UCSD-AML1 (cell line): ENCODE measurements at regions not wholly inside any gene's neighbourhood (a gene's known extent, or its start where the extent isn't known, plus 50 kb on each side); places are given as distances from the start of the nearest gene placed in this dataset.
"Not testable (repeated sequence)": the region's sequence is repeated elsewhere in the genome, so short reads cannot be mapped to it uniquely, and the experiment has no call there.

Source experiments
- DNase-seq: peaks from one replicate; lab custom pipeline; 2025; ENCODE audit not compliant: unreplicated experiment; lab: John Stamatoyannopoulos, UW

DNA sequence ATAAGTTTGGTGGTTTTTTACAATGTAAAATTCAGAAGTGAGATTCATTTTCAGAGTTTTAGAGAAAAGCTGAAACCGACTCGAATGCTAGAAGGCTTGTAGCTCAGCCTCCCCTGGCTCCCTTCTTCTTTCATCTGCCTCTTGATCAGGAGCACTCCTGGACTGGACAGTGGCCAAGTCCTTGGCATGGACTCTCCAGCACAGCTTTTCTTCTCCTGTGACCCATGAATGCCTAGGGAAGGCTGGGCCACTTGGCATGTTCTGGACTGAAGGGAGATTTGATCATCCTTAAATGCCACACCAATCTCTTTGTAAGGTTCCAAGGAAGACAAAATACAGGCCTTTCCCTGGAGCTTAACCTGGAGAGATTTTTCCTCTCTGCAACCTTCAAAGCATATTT is 384.0 kb upstream of the SASH1 start:
- no peak for DNase-seq

DNA sequence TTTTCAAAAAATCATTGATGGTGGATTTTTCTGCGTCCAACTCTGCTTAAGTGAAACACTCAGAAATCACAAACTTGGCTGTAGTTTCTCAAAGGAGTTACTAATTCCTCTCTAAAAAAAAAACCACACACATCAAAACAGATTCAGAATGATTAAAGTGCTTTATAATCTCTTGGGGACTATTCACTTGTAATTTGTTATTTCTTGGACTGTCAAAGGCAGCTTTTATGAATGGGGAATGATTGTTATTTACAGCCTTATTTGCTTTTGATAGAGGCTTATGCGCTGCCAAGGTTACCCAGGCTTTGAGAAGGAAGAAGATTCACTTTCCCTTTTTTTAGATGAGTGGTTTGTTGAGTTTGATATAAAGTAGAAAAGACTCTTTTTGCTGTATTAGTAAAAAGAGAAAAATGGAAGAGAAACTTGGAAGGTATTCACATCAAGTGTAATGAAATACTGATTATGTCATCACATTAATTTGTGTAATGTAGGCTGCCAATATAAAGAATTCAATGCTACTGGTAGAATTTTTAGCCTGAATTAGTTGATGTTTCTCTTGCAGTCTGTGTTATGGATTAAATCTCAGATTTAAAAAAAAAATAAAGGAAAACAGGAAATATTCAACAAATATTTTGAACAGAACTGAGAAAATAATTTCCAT is 381.0 kb upstream of the SASH1 start:
- DNase-seq = no peak

DNA sequence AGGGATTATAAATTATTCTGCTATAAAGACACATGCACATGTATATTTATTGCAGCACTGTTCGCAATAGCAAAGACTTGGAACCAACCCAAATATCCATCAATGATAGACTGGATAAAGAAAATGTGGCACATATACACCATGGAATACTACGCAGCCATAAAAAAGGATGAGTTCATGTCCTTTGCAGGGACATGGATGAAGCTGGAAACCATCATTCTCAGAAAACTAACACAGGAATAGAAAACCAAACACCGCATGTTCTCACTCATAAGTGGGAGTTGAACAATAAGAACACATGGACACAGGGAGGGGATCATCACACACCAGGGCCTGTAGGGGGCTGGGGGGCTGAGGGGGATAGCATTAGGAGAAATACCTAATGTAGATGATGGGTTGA is 377.2 kb upstream of the SASH1 start:
- DNase-seq = not testable (repeated sequence)

DNA sequence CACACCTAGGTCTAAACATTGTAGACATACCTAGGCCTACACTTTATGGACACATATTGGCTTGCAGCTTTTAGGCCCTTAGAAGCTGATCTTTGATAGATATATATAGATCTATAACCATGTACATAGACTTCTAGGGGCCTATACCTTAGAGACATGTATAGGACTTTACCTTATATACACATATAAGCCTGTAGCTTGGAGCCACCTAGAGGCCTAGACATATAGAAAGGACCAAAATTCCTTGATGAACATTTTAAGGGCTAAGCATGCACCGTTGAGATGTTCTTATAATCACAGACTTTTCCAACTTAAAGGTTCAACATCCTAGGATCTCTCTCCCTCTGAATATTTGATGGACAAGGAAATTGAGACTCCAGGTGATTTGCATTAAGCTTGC is 371.7 kb upstream of the SASH1 start:
- no peak for DNase-seq

DNA sequence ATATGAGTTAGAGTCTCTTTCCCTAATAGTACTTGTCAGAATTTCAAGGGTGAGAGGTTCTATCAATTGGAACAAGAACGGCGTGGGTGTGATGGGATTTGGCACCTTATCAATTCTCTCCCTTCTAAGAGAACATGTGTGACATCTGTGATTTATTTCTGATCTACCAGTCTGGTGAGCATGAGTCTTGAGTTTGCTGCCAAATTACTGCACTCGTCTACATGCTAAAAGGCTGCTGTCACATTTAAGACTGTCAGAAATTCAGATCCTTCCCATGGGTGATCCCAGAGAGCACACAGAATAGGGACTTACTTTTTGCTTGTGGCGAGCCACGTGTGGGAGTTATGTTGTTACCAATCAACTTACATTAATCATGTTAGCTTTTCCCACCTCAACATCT is 370.2 kb upstream of the SASH1 start:
- DNase-seq = no peak

DNA sequence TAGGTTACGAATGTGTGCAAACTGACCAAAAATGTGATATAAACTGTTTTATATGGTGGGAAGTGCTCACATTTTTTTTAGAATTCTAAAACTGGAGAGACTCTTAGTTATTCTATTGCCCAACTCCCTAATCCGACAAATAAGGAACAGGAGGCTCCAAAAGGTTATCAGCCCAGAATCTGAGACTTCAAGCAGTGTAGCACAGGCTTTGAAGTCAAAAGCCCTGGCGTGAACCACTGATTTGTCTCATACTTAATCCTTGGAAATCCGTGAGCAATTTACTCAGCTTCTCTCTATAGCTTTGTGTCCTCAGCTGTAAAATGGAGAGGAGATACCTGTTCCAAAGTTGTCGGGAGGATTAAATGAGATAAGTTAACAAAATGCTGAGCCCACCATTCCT is 368.8 kb upstream of the SASH1 start:
- no peak for DNase-seq

DNA sequence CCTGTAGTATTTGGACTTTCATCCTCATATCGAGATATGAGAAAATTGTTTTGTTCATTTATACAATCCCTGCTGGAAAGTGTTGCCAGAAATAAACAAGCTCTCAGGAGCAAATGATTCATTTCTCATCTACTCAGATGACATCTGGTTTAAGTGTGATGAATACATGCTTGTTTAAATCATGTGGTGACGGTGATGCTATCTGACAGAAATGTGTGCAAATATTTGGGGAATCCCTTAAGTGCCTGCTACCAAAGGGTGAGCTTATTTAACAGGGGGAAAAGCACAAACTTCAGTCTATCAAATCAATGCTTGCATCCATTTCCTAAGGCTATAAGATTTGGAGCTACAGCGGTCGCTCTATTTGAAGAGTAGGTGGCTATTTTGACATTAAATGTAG is 368.3 kb upstream of the SASH1 start:
- no peak for DNase-seq

DNA sequence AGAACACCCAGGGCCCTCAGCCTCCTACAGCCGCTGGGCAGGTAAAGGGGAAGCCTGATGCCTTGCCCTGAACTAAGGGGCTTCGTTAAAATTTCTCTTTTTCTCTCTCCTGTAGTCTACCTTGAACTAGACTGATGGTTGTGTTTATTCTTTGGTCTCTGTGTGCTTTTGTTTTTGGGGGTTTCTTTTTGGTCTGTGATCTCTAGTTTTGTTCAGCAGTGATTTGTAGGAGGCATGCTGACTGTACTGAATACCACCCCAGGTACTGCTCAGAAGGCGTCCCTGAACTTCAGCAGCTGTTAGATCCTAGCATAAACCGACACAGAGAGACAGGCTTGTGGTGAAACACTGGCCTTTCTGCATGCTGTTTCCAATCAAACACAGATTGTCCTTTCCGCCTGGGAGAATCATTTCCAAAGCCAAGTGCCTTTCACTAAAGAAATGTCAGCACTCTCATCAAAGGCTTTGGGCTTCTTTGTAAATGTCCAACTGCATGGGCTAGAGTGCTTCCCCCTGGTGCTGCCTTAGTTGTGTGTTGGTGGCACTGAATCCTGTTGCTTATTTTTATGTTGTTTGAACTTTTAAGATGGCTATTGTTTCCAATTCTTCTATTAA is 364.7 kb upstream of the SASH1 start:
- DNase-seq = no peak

DNA sequence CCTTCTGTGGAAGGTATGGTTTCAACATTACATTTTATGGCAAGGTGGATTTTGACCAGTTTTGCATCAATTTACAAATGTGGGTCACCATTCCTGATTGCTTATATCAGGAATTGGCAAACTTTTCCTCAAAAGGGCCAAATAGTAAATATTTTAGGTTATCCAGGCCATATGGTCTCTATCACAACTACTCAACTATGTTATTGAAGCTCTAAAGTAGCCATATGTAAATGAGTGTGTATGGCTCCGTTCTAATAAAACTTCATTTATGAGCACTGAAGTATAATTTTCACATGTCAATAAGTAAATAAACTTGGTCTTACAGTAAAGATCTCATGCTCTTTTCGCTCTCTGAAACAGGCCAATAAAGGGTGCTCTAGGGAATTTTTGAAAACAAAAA is 362.7 kb upstream of the SASH1 start:
- DNase-seq = no peak

DNA sequence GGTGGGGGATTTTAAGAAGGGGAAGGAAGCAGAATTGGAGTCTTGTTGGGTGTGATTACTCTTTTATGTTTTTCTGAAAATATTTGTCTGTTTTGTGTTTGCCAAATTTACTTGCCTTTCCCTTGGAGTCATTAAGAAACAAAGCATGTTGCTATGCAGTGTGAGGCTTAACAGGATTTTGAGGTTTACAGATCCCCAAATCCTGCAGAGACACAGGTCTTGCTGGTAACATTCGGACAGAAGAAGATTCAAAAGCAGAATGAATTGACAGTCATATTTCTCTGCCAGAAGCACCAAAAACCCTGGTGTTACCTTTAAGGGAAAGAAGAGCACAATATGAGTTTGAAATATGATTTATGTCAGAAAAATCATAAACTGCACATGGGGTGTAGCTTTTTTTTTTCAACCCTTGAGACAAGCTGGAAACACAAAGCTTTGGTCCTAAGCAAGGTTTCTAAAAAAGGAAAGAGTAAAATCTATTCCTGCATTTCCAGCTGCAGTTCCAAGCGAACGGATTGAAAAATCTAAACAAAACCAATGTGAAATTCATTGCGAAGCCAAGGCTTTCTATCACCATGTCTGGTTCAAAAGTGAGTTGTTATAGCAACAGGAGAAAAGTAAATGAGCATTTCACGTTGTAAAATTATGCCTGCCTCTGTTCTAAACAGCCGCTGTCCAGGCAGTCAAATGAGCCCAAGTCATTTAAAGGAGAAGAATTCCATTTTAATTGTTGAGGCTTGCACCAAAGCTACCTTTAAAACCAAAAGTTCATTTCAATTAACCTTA is 358.9 kb upstream of the SASH1 start:
- no peak for DNase-seq

DNA sequence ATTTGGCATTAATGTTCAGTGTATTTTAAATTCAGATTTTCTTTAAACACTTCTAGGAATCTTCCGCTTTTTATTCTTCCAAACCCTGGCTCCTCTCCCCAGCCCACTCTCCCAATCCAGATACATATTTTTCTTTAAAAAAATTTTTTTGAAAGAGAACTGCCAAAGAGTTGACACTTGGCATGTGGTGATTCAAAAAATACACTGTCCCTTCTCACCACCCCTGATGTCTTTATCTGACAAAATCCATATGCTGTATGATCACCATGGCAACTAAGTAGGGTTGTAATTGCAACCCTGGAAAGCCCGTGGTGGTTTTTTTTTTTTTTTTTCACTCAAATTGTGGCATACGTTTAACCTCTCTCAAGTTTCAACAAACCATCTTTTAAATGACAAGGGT is 355.8 kb upstream of the SASH1 start:
- DNase-seq = no peak

DNA sequence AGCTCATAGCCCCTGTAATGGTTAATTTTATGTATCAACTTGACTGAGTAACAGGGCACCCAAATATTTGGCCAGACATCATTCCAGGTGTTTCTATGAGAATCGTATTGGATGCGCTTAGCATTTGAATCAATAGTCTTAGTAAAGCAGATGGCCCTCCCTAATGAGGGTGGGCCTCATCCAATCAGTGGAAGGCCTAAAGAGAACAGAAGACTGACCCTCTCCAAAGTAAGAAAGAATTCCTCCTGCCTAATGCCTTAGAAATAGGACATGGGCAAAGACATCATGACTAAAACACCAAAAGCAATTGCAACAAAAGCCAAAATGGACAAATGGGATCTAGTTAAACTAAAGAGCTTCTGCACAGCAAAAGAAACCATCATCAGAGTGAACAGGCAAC is 352.5 kb upstream of the SASH1 start:
- DNase-seq = no peak

DNA sequence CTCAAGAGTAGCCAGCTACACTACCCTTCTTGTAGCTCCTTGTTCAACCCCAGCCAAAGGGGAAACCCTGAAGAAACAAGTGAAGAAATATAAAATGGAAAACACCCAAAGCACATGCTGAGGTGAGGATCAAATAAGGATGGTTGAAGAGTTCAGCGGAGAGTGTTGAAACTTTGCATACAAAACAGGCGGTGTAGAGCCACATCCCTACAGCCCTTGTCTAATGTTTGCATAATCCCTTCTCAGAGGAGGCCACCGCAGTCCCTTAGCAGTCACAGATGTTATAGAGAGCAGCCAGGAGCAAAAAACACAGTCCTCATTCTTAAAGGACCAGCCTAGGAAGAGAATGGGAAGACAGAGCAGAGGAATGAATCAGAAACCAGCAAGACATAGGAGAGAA is 350.7 kb upstream of the SASH1 start:
- DNase-seq = no peak

DNA sequence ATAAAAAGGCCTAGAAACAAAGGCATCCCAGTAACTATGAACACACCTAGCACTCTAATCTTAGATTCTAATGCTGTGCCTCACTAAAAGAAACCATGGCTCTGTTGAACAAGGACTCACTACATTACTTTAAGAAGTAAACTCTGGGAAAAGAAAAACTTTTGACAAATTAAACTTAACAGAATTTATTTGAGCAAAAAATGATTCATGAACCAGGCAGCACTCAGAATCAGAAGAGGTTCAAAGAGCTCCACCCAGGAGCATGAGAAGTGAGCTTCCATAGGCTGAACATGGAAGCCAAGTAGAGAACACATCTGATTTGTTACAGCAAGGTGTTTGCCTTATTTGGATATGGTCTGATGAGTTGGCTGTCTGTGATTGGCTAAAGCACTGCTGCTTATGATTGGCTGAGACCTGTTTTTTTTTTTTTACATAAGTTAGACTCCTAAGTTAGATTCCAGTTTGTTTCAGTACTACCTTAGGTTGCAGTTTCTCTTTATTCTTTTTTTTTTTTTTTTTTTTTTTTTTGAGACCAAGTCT is 343.6 kb upstream of the SASH1 start:
- DNase-seq = no peak

DNA sequence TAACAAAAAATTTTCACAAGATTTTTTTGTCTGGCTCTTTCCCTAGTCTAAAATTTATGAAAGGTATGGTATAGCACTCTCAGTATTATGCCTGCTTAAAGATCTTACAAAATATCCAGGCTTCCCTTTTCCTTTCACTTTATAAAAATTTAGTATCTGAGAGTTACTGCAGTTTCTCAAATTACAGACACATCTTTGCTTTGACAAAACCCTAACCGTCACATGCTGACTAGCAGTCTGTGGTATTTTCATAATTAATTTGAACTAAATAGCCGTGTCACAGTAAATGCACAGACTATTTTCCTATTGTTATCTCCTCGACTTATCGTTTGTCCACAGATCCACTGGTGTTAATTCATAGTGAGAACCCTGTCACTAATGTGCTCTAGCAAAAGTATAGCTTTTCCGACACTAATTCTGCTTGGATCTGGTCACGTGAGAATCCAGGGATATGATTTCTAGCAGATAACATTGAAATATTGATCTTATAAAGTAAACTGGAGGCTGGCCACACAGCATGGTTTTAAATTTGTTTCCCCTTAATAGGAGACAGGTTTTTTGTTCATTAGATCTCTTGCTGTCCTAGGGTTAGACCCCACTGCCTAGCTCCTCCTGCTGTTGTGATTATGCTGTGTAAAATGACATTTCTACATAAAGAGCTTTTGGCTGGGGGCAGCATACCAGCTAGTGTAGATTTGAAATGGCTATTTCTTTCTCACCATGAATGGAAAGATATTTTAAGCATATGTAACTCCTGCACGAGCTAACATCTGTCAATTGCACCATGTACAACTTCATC is 340.6 kb upstream of the SASH1 start:
- no peak for DNase-seq

DNA sequence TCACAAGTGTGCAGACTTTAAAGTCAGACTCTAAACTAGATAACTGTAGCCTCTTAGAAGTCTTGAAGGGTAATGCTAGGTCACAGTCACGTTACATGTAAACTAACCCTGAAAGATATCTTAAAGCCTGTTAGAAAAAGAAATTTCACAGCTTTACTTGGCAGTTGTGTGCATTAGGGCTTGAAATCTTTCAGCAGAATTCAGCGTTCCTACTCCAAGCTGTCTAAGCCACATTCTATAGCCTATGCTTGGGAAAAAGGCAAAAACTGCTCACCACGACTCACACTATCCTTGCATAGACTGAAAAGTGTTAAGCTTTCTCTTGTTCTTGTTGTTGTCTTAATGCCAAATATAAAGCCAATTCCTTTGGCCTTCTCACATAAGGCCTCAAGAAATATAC is 338.0 kb upstream of the SASH1 start:
- DNase-seq = no peak

DNA sequence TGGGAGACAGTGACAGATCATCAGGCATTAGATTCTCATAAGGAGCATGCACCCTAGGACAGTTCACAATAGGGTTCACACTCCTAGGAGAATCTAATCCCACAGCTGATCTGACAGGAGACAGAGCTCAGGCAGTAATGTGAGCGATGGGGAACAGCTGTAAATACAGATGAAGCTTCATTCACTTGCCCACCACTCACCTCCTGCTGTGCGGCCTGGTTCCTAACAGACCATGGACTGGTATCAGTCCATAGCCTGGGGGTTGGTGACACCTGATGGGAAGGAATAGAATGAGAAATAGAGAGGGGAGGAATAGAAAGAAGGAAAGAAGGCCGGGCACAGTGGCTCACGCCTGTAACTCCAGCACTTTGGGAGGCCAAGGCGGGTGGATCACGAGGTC is 336.8 kb upstream of the SASH1 start:
- no peak for DNase-seq

DNA sequence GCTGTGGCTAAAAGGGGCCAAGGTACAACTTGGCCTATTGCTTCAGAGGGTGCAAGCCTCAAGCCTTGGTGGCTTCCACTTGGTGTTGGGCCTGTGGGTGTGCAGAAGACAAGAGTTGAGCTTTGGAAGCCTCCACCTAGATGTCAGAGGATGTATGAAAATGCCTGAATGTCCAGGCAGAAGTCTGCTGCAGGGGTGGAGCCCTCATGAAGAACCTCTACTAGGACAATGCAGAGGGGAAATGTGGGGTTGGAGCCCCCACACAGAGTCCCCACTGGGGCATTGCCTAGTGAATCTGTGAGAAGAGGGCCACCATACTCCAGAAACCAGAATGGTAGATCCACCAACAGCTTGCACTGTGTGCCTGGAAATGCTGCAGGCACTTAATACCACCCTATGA is 332.1 kb upstream of the SASH1 start:
- DNase-seq = not testable (repeated sequence)

DNA sequence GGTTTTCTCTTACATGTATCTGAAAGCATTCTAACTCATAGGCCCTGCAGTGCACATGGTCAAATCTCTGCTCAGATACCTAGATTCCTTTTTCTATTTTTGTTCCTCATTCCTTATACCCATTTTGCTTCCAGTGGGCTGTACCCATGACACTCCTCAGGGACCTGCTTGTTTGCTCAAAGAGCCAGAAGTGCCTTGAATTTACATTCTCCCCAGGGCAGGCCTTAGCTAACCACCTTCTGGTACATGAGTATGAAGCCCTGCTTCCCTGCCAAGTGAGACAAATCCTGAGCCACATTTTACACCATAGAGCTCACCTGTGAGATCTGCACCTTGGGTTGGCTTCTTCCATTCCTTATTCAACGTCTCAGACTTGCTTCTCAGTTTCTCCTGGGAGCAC is 326.6 kb upstream of the SASH1 start:
- no peak for DNase-seq

DNA sequence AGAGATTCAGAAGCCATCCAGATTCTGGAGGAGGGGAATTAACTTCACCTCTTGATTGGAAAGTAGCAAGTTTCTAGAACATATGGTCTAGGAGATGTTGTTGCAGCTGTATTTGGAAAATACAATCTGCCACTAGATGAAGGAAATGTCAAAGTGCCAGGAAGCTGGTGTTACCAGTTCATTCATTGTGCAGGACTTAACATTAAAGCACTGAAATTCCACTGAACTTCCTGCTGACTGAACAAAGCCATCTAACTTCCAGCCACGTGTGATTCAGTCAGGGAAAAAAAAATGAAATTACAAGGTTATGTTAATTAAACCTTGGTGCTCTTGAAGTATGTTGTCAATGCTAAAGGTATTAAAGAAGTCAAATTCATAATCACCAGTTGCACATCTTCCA is 321.5 kb upstream of the SASH1 start:
- DNase-seq = no peak

DNA sequence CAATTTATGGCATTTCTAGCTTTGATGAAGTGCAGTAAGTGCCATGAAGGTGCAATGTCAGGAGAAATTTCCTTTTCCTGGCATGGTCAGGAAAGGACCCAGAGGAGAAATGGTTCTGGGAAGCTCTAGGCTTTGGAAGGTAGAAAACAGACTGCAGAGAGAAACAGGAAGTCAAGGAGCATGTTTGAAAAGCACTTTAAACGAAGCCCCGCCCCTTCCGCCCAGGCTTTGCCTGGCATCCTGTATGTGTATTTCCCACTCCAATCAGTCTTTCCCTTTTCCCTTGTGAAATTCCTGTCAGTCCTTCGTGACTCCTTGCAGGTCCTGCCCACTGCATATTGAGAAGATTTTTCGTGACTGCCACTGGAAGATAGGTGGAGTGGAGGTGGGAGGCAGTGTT is 320.9 kb upstream of the SASH1 start:
- DNase-seq = no peak
